MCF 10A (cell line): ENCODE measurements at regions not wholly inside any gene's neighbourhood (a gene's known extent, or its start where the extent isn't known, plus 50 kb on each side); places are given as distances from the start of the nearest gene placed in this dataset.

Experiments
- BruUV-seq: library from RNA; stranded (reverse); fragments of 400-500 nt; replicated peaks from 2 replicates; lab custom pipeline; 2021; lab: Mats Ljungman, UMichigan
- CTCF ChIA-PET: fragments of 300-600 bp; sonication (Branson Sonifier 250); formaldehyde crosslinking; extraction: SDS; loops from one replicate; lab custom pipeline; 2021; ENCODE audit warnings: antibody characterized with exemption, inconsistent platforms; lab: Yijun Ruan, JAX
- POLR2A ChIA-PET: fragments of 300-600, 350-650 bp; sonication (Branson Sonifier 250); formaldehyde crosslinking; extraction: SDS; loops from one replicate; lab custom pipeline; 2020; ENCODE audit warnings: antibody characterized with exemption, inconsistent platforms; lab: Yijun Ruan, JAX
- DNase-seq: peaks from one replicate; pipeline ENCODE4 v3.0.0-alpha.2; 2018; ENCODE audit not compliant: unreplicated experiment
- H3K27ac Mint-ChIP-seq: one replicate; pipeline ENCODE4 v1.8.0; 2022; ENCODE audit warnings: mild to moderate bottlenecking, low read depth, mixed read lengths; ENCODE audit not compliant: unreplicated experiment
- H3K27me3 Mint-ChIP-seq: one replicate; pipeline ENCODE4 v1.8.0; 2022; ENCODE audit warnings: mixed read lengths; ENCODE audit not compliant: insufficient read depth, unreplicated experiment
- H3K36me3 Mint-ChIP-seq: one replicate; pipeline ENCODE4 v1.8.0; 2022; ENCODE audit warnings: mild to moderate bottlenecking, moderate library complexity, mixed read lengths; ENCODE audit not compliant: insufficient read depth, unreplicated experiment
- H3K4me1 Mint-ChIP-seq: one replicate; pipeline ENCODE4 v1.8.0; 2022; ENCODE audit warnings: mixed read lengths; ENCODE audit not compliant: insufficient read depth, unreplicated experiment
- H3K4me3 Mint-ChIP-seq: one replicate; pipeline ENCODE4 v1.8.0; 2022; ENCODE audit warnings: mild to moderate bottlenecking, moderate library complexity, mixed read lengths; ENCODE audit not compliant: unreplicated experiment
- H3K9me3 Mint-ChIP-seq: one replicate; pipeline ENCODE4 v1.8.0; 2022; ENCODE audit warnings: mixed read lengths; ENCODE audit not compliant: unreplicated experiment
- CTCF ChIP-seq: fragments of 200-600 bp; IDR thresholded peaks from one replicate; pipeline ENCODE4 v1.8.0; 2022; ENCODE audit warnings: antibody characterized with exemption, mild to moderate bottlenecking; ENCODE audit not compliant: unreplicated experiment
- intact Hi-C: fragments of 100-400 bp; cut with micrococcal nuclease; formaldehyde crosslinking; loops from 2 replicates; pipeline ENCODE4 v1.14.1; 2022

GRCh38 chr4:161197912-161198311 lies 965.9 kb downstream of the FSTL5 start:
- Mint-ChIP-seq H3K9me3 (no peaks in the 10 kb centered on the region), H3K27me3 (no peaks in the 10 kb centered on the region), H3K36me3 (no peaks in the 10 kb centered on the region), H3K4me3 (no peak overlapping the region), H3K27ac (no peak overlapping the region), H3K4me1 (no peaks in the 10 kb centered on the region)
- no peak for DNase-seq
- no peak for TF ChIP-seq CTCF
- ChIA-PET POLR2A (no interaction called here), CTCF (no interaction called here)
- BruUV-seq: no TSS peak
- intact Hi-C loops: no loop called here

GRCh38 chr4:161197474-161197873 lies 966.3 kb downstream of the FSTL5 start:
- no peak for TF ChIP-seq CTCF
- Mint-ChIP-seq H3K27ac (no peak overlapping the region), H3K27me3 (no peaks in the 10 kb centered on the region), H3K4me1 (no peaks in the 10 kb centered on the region), H3K9me3 (no peaks in the 10 kb centered on the region), H3K4me3 (no peak overlapping the region), H3K36me3 (no peaks in the 10 kb centered on the region)
- no peak for DNase-seq
- intact Hi-C loops: no loop called here
- ChIA-PET POLR2A (no interaction called here), CTCF (no interaction called here)
- no TSS peak for BruUV-seq

DNA sequence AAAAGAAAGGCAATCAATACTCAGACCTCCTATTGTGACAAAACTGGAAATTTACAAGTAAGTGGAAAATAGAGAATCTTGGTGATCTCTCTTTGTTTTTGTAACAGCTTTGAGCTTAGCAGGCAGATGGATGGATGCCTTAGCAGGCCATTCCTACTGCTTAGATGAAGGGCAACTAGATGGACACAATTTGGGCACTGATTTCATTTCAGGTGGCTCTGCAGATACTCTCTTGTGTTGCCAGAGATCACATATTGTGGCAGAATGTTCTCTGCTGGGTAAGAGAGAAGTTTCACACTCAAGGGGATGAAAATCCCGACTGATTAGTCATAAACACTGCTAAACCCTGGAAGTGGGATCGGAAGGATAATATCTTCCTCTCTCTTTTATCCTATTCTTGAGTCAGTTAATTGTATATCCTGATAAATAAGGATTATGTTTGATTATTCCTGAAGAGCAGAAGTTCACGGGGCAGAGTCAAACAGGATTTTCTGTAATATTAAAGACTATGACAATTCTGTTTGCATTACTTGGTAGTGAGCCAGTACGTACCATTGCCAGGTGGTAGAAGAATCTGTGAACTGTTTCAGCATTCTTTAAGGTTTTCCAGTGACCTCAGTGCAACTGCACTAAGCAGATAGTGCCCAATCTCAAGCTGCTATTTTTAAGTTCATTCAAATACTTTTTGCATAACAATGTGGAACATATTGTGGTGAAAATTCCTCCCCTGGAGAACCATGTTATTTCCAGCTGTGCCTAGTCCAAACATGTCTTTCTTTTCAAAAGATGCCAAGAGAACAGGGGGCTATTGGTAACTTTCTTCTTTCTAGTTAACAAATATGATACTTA lies 974.3 kb downstream of the FSTL5 start:
- H3K4me1 Mint-ChIP-seq: peaks cover 7% of the 10 kb centered on the region
- POLR2A ChIA-PET: interaction anchor here (0.7 kb wide), 1 partner anchor 10 kb away, joined by 3 read pairs; no protein-coding TSS in a partner anchor

More for the DNA sequence above, 974.3 kb downstream of the FSTL5 start:
- Mint-ChIP-seq H3K27ac (no peak overlapping the region), H3K4me3 (no peak overlapping the region), H3K36me3 (no peaks in the 10 kb centered on the region), H3K9me3 (no peaks in the 10 kb centered on the region), H3K27me3 (no peaks in the 10 kb centered on the region)
- DNase-seq: no peak
- TF ChIP-seq CTCF: no peak
- CTCF ChIA-PET: no interaction called here
- BruUV-seq: no TSS peak
- intact Hi-C loops: no loop called here
